ENCODE measurements at regions not wholly inside any gene's neighbourhood (a gene's known extent, or its start where the extent isn't known, plus 50 kb on each side); places are given as distances from the start of the nearest gene placed in this dataset.
"Not testable (repeated sequence)": the region's sequence is repeated elsewhere in the genome, so short reads cannot be mapped to it uniquely, and the experiment has no call there.

DNA sequence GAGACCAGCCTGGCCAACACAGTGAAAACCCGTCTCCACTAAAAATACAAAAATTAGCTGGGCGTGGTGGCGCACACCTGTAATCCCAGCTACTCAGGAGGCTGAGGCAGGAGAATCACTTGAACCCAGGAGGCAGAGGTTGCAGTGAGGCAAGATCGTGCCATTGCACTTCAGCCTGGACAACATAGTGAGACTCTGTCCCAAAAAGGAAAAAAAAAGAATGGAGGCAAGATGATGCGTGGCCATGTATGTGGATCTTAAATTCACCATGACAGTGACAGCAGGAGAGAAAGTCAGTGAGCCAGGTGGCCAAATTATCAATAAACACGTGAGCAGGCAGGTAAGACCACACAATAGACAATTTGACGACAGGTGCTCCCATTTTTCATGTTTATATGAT lies 73.0 kb upstream of the CREB3L1 start:
- TF ChIP-seq POLR2AphosphoS5 (IDR thresholded peaks at IDR 0.05; ENCODE audit: insufficient read depth, low read depth, low read length); POLR2A (IDR thresholded peaks at IDR 0.05; ENCODE audit: low read depth, low read length); EZH2 (IDR thresholded peaks at IDR 0.05; ENCODE audit: borderline replicate concordance, low read depth, low read length, severe bottlenecking): not testable (repeated sequence)
- TF ChIP-seq, protein P1, sequence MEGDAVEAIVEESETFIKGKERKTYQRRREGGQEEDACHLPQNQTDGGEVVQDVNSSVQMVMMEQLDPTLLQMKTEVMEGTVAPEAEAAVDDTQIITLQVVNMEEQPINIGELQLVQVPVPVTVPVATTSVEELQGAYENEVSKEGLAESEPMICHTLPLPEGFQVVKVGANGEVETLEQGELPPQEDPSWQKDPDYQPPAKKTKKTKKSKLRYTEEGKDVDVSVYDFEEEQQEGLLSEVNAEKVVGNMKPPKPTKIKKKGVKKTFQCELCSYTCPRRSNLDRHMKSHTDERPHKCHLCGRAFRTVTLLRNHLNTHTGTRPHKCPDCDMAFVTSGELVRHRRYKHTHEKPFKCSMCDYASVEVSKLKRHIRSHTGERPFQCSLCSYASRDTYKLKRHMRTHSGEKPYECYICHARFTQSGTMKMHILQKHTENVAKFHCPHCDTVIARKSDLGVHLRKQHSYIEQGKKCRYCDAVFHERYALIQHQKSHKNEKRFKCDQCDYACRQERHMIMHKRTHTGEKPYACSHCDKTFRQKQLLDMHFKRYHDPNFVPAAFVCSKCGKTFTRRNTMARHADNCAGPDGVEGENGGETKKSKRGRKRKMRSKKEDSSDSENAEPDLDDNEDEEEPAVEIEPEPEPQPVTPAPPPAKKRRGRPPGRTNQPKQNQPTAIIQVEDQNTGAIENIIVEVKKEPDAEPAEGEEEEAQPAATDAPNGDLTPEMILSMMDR (IDR thresholded peaks at IDR 0.05; ENCODE audit: extremely low read depth in 1 of 2, insufficient read depth in 1 of 2, low read depth in 1 of 2, low read length in 2 of 2), result not testable (repeated sequence)
- TF ChIP-seq, protein P2, sequence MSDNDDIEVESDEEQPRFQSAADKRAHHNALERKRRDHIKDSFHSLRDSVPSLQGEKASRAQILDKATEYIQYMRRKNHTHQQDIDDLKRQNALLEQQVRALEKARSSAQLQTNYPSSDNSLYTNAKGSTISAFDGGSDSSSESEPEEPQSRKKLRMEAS (IDR thresholded peaks at IDR 0.05; ENCODE audit: insufficient read depth, insufficient read length), result not testable (repeated sequence)

All from endothelial cell of umbilical vein (primary cell).